Right forelimb (tissue), 1 donor: ENCODE measurements at regions not wholly inside any gene's neighbourhood (a gene's known extent, or its start where the extent isn't known, plus 50 kb on each side); places are given as distances from the start of the nearest gene placed in this dataset.

Experiments
- DNase-seq: peaks from one replicate; pipeline ENCODE4 v3.0.0-alpha.2; 2018

DNA sequence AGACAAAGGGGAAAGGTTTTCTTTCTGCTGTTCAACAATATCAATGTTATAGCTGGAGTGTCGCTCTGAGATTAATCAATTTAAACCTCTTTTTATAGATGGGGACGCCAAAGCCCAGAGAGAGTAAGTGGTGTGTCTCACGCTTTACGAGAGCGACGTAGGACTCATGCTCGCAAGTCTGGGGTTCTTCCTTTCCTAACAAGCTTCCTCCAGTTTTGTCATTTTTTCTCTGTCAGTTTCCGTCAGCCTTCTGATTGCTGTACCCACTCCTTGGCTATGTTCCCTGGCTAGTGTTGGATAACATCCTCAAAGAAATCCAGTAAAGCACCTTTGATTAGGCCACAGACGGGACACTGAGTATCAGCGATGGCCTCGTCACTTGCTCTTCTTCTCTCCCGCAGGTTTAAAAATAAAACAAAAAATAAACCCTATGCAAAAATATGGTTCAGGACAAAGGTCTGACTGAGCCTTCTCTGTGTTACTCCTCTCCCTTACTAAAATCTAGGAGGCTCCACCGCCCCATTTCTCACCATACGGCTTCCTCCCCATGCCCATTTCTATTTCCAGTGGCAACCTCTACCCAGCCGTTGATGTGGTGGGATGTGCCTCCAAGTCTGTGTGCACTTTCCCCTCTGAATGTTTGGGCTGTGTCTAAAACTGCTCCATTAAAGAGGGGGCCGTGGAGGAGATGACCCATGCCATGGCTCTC lies 172.7 kb upstream of the PARP11 start:
- DNase-seq = no peak

DNA sequence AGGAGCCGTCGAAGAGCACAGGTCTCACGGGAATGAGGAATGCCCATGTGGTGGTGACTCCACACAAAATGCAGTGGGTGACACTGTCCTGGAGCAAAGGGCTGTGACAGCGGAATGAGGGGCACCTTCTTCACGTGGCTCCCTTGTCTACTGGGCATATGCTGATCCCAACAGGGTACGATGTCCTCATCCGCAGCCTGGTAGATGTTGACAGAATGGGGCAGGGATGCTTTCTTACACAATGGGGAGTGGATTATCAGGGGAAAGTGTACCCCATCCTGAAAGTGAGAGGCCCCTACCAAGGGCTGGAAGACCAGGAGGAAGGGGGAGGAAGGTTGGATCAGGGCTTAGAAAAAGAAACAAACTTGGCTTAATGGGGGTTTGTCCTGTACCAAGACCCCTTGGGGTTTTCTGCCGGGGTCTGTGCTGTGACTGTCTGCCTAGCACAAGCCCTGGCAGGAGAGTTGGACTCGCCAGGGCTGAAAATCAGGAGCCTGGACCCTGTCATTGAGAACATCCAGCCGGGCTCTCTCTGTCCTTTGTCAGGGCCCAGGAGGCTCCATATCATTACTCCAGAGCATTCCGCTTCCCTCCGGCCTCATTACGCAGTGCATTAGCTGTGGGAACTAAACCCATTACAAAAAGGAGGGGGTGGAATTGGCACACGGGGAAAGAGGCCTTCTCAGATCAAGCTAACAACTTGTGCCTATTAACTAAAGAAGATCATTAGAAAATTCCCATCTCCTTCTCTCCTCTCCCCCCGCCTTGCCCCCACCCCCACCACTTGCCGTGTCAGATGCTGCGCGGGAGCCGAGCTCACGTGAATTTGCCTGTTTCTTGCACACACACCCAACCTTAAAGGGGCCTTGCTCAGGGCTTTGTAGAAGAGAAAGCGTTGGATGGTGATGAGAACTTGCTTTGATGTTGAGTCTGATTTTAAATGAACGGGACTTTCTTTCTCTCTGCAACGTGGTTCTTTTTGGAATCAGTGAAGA lies 171.8 kb upstream of the PARP11 start:
- DNase-seq = no peak

DNA sequence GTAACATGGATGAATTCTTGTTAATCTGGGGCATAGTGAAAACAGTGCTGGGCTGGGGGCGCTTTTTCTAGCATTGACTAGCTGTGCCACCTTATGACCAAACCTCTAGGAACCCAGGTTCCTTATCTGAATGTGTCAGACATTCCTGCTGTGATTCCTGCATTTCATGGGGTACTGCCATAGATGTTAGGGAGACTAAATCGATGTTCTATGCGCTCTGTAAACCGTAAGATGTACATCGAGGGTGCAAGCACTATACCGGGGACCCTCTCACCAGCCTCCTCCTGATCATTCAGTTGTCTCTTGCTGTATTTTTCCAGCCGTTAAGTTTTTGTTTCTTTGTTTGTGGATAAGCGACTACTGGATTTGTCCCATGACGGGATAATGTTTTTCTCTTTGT lies 170.9 kb upstream of the PARP11 start:
- DNase-seq = no peak

DNA sequence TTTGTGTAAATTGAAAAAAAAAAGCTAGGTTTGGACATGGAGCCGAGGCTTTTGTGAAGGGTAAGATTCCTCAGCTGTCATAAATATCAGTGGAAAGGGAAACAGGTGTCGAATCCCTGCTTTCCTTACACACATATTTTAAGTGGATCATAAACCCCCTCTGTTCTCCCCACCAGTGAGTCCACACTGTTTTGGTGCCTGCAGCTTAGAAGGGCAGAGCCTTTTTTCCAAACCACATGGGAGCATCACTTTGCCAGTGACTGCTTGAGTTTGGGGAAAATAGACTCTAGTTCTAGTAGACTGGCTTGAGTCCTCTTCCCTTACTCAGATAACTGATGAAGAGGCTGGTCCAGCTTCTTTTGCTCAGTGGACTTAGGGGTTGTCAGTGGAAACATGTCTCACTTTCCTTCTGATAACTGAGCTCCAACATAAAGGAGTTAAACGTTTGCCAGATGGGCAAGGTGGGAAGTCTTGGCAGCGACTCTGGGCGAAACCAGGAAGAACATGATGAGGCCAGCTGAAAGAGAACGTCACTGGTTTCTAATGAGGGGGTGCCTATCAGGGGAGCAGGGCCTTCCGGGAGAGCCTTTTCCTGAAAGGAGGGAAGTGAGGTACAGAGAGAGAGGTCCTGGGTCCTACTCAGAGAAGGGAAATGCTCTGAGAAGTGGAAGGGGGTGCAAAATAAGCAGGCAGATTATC lies 168.1 kb upstream of the PARP11 start:
- no peak for DNase-seq

DNA sequence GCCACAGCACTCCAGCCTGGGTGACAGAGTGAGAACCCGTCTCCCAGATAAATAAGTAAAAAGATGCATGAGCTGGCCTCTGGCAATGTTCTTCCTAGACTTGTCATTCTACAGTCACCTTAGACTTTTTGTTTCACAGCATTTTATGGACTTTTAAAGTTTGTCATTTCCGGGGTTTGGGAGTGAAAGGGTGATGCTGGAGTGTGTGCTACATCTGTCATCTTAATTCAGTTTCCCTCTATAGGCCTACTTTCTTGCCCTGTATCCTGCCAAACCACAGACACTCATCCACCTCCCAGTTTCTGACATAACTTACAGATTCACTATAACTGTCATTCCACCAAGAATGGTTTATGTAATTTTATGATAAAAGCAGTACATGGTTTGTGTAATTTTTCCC lies 166.7 kb upstream of the PARP11 start:
- DNase-seq = no peak

DNA sequence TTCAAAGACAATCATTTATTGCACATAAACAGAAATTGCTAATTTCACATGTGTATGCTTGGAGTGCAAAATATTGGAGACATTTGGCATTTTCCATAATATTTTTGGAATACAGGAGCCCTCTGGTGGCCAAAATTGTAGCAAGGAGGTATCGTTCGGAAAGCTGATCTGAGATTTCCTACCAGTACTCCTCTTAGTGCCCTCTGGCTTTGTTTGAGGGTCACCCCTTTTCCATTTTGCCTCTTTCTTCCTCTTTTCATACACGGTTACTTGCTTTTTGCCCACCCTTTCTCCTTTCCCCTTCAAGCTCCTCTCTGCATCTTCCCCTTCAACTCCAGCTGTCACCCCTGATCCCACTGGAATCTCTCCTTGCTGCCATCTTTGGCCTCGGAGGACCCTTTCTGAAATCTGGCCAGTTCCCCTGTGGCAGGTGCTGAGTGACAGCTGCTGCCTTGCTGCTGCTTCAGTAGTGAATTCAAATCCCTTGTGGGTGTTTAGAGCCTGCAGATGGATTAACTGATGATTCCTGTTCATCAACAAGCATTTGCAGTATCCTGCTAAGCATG lies 164.6 kb upstream of the PARP11 start:
- DNase-seq = peak; percentile 72

DNA sequence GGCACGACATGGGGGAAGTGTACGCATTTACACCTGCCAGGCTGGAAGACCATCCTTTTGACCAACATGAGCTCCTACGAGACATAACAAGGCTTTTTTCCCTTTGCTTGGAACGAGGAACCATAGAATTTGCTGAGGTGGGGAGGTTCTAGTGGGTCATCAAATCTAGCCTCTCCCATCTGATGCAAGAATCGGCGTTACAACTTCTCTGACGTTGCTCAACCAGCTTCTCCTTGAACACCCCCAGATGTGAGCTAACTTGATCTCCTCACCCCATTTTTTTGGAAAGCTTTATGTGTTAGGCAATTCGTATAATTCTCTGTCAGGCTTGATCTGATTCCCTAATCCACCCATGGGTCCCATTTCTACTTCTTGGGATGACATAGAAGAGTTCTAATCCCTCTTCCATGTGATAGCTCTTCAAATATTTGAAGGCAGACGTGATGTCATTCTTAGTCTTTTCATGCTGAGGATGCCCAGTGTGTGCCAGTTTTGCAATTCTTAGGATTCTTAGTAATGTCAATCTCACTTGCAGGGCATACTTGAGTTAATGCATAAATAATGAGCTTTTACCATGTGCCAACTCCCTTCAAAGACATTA lies 163.6 kb upstream of the PARP11 start:
- no peak for DNase-seq

DNA sequence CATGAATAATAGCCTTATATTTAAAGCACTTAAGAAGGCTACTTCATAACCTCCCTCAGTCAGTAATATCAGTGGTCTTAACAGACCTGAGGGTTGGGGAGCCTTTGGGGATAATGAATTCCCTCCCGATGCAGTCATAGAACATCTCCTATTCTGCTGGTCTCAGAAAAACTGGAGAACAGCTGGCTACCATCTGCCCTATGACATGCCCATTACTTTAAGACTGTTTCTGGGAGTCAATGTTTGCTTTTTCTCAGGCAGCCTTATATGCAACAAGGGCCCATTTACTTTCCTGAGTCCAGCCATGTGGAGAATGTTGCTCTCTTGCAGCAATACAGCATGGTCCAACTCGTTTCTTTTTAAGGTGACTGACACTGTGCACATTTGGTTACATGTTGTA lies 161.7 kb upstream of the PARP11 start:
- no peak for DNase-seq

DNA sequence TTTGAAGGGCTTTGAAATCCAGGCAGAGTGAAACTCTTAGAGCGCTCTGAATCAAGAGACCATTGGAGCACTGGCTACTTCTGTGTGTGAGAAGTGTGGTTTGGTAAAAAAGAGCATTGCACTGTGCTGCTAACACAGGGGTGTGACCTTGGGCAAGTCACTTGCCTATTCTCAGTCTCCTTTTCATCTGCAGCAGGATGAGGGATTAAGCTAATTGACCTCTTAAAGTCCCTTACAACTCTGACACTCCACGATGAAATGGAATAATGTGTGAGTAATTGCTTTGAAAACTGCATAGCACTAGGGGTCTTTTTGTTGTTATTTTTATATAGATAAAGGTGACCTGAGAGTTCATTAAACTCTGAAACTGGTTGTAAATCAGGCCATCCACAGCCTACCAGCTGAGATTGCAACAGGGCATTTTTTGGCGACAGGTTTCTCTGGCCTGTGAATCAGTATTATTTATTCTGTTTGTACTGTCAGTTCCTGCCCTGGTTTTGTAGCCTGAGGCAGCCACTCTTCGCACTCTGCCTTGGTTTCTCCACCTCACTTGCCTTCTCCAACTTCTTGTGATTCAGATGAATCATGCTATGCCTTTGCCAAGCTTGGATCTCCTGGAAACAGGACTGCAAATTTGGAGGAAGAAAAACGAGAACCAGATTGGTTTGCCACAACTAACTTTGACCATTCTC lies 159.9 kb upstream of the PARP11 start:
- DNase-seq = no peak

DNA sequence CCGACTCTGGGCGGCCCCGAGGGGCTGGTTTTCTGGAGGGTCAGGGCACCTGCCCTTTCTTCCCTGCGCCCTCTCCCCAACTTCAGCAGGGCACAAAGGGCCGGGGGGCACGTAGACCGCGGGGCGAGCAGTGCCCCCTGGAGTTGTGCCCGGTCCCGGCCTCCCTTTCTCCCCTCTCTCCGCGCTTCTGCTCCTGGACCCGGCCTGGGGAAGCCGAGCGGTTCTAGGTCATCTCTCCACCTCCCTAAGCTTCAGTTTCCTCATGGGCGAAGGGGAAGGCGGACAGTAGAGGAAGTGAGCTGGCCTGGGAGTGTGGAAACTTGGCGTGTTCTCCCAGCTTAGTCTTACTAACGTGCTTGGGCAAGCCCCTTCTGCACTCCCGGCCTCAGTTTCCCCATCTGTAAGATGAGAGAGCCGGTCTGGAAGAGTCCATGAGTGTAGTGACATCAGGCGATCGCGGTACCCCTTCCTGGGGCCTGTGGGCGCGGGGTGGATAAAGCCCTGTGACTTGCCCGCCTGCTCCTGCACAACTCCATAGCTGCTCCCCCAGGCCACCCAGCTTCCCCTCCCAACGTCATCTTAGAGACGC lies 158.6 kb upstream of the PARP11 start:
- no peak for DNase-seq

DNA sequence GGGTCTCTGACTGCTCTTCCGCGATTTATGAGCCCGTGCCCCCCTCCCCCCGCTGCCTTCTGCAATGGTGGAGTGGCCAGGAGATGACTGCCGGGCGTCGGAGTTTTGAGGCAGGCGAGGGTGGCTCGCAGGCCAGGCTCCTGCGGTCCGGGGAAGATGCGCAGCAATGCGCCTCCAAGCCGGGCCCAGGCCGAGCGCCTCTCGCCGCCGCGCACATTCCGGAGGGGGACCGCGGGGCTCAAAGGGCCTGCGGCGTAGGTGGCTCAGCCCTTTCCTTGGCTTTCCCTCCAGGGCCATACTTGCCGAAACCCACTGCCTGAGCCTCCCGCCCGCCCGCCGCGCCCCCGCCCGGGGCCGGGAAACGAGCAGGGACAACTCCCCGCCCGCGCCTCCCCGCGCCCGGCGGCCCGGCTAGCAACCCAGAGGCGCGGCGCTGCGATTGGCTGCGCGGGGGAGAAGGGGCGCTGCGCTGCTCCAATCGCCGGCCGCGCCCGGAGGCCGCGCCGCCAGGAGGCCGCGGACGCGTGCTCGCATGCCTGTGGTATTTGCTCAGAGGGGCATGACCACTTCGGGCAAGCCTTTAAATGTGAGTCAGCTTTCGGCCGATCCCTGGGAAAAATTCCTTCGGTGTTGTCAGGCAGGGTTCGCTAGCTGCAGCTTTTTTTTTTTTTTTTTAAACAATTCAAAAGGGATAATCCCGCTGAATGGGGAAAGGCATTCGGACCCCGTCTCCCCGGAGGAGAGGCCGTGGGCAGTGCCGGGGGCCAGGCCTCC lies 157.9 kb upstream of the PARP11 start:
- DNase-seq = peak; percentile 93

DNA sequence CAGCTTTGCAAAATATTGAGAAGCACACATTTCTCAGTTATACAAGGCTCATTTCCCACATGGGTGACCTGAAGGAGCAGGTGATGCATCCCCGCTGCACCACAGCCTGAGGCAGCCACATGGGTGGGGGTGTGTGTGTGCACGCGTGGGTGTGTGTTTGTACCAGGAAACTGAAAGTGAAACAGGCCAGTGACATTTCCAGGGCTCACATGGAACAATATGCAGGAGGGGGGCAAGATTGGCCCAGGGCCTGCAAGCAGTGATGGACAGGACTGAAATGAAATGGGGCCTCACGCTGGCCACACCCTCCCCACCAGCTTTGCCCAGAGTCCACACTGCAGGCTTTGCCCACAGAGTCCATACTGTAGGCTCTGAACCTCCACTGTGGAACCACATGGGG lies 154.2 kb upstream of the PARP11 start:
- no peak for DNase-seq

DNA sequence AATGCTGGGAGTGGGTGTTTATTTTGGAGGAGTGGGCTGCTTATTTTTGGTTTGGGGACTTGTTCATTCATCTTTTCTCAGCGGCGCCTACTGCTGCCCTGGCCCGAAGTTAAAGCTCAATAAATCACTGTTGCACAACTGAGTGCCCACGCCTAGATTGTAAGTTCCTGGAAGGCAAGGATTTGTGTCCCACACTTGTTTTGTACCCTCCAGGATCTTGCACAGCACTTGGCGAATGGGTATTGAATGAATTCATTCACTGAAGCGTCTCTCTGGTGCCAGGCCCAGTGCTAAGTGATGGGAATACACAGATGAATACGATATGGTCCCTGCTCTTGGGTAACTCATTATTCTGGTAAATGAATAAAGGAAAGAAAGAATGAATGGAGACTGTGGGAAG lies 153.3 kb upstream of the PARP11 start:
- no peak for DNase-seq

DNA sequence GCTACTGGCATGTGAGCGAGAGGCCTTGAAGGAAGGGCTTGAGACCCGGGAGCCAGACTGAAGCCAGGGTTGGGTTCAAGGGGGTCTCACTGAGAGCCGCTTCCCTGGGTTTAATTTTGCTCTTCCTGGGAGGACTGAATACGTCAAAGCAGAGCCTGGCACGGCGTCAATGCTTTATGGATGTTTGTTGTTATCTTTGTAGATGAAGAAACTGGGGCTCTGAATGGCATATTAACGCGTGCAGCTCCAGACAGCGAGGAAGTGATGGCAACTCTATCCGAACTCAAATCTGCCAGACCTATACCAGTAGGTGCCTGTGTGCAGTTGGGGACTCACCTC lies 152.8 kb upstream of the PARP11 start:
- DNase-seq = no peak

DNA sequence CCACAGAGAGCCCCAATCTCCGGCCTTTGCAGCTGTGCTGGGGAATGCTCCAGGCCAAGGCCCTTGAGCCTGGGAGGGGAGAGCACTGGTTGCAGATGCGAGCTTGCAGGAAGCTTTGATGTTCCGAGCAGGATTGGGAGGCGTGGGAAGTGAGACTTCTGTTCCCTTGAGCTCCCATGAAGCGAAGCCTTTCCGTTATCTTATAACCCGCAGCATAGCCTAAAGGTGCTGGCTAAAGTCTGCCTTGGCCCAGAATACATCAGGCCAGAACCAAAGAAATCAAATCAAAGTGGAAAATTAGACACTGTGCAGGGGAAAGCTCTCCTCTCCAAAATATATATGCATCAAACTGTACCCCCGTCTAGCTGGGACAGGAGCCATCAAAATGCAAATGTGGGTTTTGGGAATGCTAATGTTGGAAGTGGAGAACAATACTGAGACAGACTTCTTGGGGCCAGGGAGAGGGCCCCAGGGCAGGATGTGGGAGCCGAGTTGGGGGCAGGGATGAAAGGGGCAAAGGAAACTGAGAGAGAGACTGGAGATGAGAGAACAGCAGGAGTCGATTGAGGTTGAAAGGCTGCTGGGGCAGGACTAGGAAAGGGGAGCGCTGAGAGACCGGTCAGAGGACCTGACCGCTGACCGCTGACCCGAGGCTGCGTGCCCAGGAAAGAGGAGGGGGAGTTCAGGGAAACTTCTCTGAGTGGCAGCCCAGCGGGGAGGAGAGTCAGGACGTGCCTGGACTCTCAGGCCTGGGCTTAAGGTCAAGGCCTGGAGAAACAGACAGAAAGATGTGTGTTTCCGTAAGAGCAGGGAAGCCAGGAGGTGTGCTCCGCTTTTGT lies 152.2 kb upstream of the PARP11 start:
- DNase-seq = peak; percentile 51

DNA sequence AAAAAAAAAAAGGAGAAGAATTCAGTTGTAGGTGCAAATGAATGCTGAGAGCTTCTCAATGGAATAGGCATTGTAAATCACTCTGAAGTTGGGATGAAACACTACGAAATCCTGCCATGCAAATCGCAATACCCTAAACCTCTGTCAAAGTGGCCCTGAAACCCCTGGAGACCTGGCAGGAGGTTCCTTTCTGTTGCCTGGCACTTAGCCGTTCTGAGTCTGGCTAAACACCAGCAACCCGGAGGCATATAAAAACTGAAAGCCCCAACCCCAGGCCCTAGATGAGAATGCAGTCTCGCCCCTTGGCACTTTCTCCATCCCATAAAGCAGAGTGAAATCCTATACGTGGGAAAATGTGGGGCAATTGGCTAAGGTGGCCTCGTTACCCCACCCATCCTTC lies 151.5 kb upstream of the PARP11 start:
- no peak for DNase-seq

DNA sequence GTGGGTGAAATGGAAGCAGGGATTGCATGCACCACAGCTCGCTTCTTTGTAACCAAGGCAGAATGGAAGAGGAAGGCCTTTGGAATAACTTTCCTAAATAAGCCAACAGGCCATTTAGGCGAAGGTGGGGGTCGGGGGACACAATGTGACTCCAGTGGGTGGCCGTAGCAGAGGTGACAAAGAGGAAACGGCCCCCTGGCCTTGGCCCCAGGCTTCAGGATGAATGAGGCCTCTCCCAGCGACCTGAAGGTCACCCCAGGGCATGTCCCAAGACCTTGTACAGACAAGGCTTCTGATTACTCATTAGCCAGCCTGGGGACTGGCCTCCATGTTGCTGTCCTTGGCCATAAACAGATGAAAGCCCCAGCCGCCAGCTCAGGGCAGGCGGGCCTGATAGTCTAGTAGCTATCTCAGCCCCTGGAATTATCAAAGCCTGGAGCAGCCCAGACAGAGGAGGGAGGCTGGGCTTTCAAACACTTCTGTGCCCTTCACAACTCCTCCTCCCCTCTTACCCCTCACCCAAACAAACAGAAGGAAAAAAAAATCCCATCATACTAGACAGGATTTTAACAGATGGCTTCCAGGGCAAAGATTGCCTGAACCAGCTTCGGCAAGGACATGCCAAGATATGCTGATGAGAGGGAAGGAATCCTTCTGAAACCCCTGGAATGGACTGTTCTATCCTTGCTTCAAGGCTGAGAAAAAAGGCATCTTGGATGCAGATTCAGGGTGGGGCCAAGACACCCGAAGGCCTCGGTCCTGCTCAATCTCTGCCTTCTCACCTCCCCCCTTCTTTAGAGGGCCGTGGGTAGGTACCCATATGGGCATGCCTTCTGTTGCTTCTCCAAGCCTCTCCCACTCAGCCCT lies 142.3 kb upstream of the PARP11 start:
- DNase-seq = no peak

DNA sequence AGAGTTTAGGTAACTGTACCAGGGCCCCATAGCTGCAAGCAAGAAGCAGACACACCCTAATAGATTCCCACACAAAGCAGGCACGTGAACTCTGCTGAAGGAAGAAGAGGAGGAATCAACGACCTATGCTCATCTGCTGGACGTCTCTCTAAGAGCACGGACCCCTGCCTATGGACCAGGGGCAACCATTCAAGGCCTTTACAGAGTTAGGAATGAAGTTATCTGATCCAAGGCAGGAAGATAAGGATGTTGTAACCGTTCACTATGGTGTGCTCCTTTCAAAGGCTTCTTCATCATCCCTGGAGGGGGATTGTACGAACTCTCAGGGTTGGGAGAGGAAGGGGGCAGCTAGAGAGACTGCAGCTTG lies 141.6 kb upstream of the PARP11 start:
- no peak for DNase-seq

DNA sequence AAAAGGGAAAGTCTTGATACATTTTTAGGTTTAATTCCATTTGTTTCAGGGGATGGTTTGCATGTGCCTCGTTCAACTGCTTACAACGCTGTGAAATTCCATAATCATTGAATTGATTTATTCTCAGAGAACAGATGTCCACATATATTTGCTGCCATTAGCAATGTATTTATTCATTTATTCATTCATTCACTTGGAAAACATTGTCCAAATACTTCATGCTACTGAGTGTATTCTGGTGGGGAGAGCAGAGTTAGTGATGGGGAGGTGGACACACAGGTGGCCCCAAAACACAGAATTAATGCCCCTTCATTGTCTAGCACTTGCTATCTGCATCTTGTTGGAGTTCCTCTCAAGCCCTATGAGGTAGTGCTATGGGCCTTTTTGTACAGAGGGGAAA lies 141.2 kb upstream of the PARP11 start:
- DNase-seq = no peak
